OCI-LY1 (cell line): ENCODE measurements at regions not wholly inside any gene's neighbourhood (a gene's known extent, or its start where the extent isn't known, plus 50 kb on each side); places are given as distances from the start of the nearest gene placed in this dataset.

Experiments used
- EZH2 ChIP-seq: fragments of 200-600 bp; sonication (generic), shearing (Covaris generic); IDR thresholded peaks from 2 replicates; pipeline ENCODE4 v1.8.0; 2017; ENCODE audit warnings: borderline replicate concordance, mixed run types, mild to moderate bottlenecking, antibody characterized with exemption, low read length, moderate library complexity, mixed read lengths
- TF ChIP-seq, protein P1 (sequence below): fragments of 200-600 bp; sonication (generic), shearing (Covaris generic); IDR thresholded peaks from 2 replicates; pipeline ENCODE4 v1.5.1; 2017; ENCODE audit warnings: mild to moderate bottlenecking, antibody characterized with exemption, low read length, moderate library complexity, mixed read lengths

DNA sequence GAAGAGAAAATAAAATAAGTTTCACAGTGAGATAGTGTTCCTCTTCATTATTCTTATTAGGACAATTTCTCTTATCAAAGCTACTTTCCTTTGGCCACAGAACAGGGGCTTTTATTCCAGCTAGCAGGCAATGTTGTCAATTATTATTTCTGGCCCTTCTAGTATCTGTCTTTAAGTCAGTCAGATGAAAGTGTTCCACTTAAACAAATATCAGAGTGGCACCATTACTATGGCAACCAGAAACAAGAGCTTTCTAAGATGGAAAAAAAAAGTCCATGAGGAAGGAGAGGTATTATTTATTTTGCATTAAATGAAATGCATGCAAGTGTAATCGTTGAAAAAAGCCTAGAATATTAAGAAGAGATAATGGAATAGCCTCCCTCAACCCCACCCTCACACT is 426.4 kb downstream of the TUSC7 start:
- TF ChIP-seq EZH2 = no peak
- TF ChIP-seq, protein P1, sequence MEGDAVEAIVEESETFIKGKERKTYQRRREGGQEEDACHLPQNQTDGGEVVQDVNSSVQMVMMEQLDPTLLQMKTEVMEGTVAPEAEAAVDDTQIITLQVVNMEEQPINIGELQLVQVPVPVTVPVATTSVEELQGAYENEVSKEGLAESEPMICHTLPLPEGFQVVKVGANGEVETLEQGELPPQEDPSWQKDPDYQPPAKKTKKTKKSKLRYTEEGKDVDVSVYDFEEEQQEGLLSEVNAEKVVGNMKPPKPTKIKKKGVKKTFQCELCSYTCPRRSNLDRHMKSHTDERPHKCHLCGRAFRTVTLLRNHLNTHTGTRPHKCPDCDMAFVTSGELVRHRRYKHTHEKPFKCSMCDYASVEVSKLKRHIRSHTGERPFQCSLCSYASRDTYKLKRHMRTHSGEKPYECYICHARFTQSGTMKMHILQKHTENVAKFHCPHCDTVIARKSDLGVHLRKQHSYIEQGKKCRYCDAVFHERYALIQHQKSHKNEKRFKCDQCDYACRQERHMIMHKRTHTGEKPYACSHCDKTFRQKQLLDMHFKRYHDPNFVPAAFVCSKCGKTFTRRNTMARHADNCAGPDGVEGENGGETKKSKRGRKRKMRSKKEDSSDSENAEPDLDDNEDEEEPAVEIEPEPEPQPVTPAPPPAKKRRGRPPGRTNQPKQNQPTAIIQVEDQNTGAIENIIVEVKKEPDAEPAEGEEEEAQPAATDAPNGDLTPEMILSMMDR = no peak
